ENCODE measurements at regions not wholly inside any gene's neighbourhood (a gene's known extent, or its start where the extent isn't known, plus 50 kb on each side); places are given as distances from the start of the nearest gene placed in this dataset.

GRCh38 chr12:67453191-67453590 lies 184.0 kb downstream of the CAND1 start:
- no peak overlapping the region for H3K23ac ChIP-seq (ENCODE audit: insufficient read length, low read depth, low read length)
- no peak for DNase-seq
- H2BK12ac ChIP-seq (ENCODE audit: insufficient read length, low read depth, low read length) = no peak overlapping the region
- Mint-ChIP-seq H3K9me3 (no peaks in the 10 kb centered on the region), H3K36me3 (ENCODE audit: insufficient read depth in 1 of 3, low read depth in 3 of 3) (no peaks in the 10 kb centered on the region), H3K4me3 (peak overlapping the region in 1 of 2 experiments; percentile 2; a peak in 1 of 5 replicates), H3K27ac (no peak overlapping the region), H3K4me1 (peaks cover 0 to 14% of the 10 kb centered on the region in 2 experiments; a peak in 2 of 4 replicates), H3K27me3 (ENCODE audit: low read depth) (no peaks in the 10 kb centered on the region)
- no peak overlapping the region for H3K56ac ChIP-seq (ENCODE audit: insufficient read length, low read depth, low read length)
- no peak overlapping the region for H3K27ac ChIP-seq (ENCODE audit: insufficient read length, low read depth, low read length)
- H3K18ac ChIP-seq (ENCODE audit: insufficient read length, low read depth, low read length) = no peak overlapping the region
- H2AK5ac ChIP-seq (ENCODE audit: insufficient read length, low read length) = no peak overlapping the region
- TF ChIP-seq CTCF (conservative IDR thresholded peaks at IDR 0.05) = no peak
- H2BK5ac ChIP-seq (ENCODE audit: insufficient read length, low read length) = no peak overlapping the region
- no peaks in the 10 kb centered on the region for H3K9me3 ChIP-seq (ENCODE audit: control insufficient read depth, low read depth, low read length)
- no peaks in the 10 kb centered on the region for H3K79me2 ChIP-seq (ENCODE audit: insufficient read depth, low read length)
- H3T11ph ChIP-seq (ENCODE audit: low read length) = no peak overlapping the region
- H4K20me1 ChIP-seq (ENCODE audit: control insufficient read depth, insufficient read depth, insufficient read length) = no peaks in the 10 kb centered on the region
- no peaks in the 10 kb centered on the region; the same call in 1 of the 2 replicates for H3K27me3 ChIP-seq (ENCODE audit: insufficient read depth, low read length)
- H3K9ac ChIP-seq (ENCODE audit: extremely low read depth, insufficient read length, low read length) = no peak overlapping the region
- H3K4ac ChIP-seq (ENCODE audit: low read depth, low read length) = no peak overlapping the region
- no peaks in the 10 kb centered on the region for H3K23me2 ChIP-seq (ENCODE audit: insufficient read length, low read depth, low read length, poor library complexity, severe bottlenecking)
- H2AFZ ChIP-seq (ENCODE audit: low read length) = no peak overlapping the region
- H3K4me2 ChIP-seq (ENCODE audit: insufficient read depth, insufficient read length, low read length) = no peak overlapping the region
- H2BK120ac ChIP-seq (ENCODE audit: low read depth, low read length, poor library complexity, severe bottlenecking) = no peak overlapping the region
- no peak overlapping the region for H4K5ac ChIP-seq (ENCODE audit: insufficient read length, low read depth, low read length)
- H2BK15ac ChIP-seq (ENCODE audit: low read depth, low read length) = no peak overlapping the region
- no peak overlapping the region for H2BK20ac ChIP-seq (ENCODE audit: low read depth, low read length, poor library complexity, severe bottlenecking)
- no peaks in the 10 kb centered on the region for H3K4me1 ChIP-seq (ENCODE audit: insufficient read depth, low read length)
- no peak overlapping the region for H4K8ac ChIP-seq (replicated peaks; ENCODE audit: insufficient read length, low read depth, low read length)
- H3K14ac ChIP-seq (ENCODE audit: insufficient read depth, low read length) = no peak overlapping the region
- no peak overlapping the region for H4K91ac ChIP-seq (ENCODE audit: insufficient read length, low read depth, low read length)
- WGBS (ENCODE audit: extremely low coverage, insufficient read length, low lambda C conversion rate) = no CpG with 5 or more reads among the region's 3 CpGs
- H3K79me1 ChIP-seq (ENCODE audit: insufficient read depth, low read depth, low read length, poor library complexity, severe bottlenecking) = no peaks in the 10 kb centered on the region
